Stomach (tissue), 4 donors: ENCODE measurements at regions not wholly inside any gene's neighbourhood (a gene's known extent, or its start where the extent isn't known, plus 50 kb on each side); places are given as distances from the start of the nearest gene placed in this dataset.

Source experiments
- CTCF ChIP-seq, 7 experiments: fragments of 450-650 bp in 4 of 7; fragments of 200-600 bp in 3 of 7; sonication (generic) in 3 of 7; IDR thresholded peaks; one replicate each; pipeline ENCODE4 v1.5.1; 2016 to 2019; ENCODE audit warnings: antibody characterized with exemption in 7 of 7, control low read depth in 2 of 7, mild to moderate bottlenecking in 1 of 7
- POLR2A ChIP-seq, 4 donors: fragments of 450-650 bp; IDR thresholded peaks; one replicate each; pipeline ENCODE4 v1.6.1; 2016; ENCODE audit warnings: antibody characterized with exemption in 4 of 4, control low read depth in 2 of 4, mild to moderate bottlenecking in 1 of 4, moderate library complexity in 1 of 4
- POLR2AphosphoS5 ChIP-seq, 3 donors: sonication (generic); formaldehyde crosslinking; IDR thresholded peaks; one replicate each; pipeline ENCODE4 v1.6.1; 2016; ENCODE audit warnings: antibody characterized with exemption in 3 of 3

DNA sequence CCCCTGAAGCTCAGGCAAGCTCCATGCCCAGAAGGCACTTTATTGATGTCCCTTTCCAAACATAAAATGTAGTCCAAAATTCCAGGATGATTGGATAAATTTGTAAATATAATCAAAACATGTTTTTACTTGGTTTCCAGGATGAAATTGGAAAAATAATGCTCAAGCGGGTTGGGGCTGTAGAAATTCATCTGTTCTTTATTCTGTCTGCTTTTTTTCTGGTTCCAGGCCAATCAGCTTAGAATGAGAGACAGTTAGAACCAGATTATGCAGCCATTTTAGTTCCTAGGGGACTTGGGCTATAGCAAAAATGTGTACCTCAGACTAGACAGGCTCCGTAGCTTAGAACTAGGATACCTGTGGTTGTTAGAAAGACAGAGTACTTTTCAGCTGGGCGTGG lies 450.8 kb downstream of the MCTP2 start:
- TF ChIP-seq POLR2A (IDR thresholded peaks at IDR 0.05) (no peak), CTCF (IDR thresholded peaks at IDR 0.05) (no peak), POLR2AphosphoS5 (IDR thresholded peaks at IDR 0.05) (no peak)
